HG03159 (cell line): ENCODE measurements at regions not wholly inside any gene's neighbourhood (a gene's known extent, or its start where the extent isn't known, plus 50 kb on each side); places are given as distances from the start of the nearest gene placed in this dataset.

Experiments used
- ATAC-seq: cut with Tn5 transposase; IDR thresholded peaks from one replicate; pipeline ENCODE4 v1.9.1; 2021; ENCODE audit warnings: mild to moderate bottlenecking, moderate library complexity; ENCODE audit not compliant: unreplicated experiment

- ATAC-seq = no peak
Measured at GRCh38 chr12:65651060-65651459, 173.2 kb upstream of the HMGA2 start.

DNA sequence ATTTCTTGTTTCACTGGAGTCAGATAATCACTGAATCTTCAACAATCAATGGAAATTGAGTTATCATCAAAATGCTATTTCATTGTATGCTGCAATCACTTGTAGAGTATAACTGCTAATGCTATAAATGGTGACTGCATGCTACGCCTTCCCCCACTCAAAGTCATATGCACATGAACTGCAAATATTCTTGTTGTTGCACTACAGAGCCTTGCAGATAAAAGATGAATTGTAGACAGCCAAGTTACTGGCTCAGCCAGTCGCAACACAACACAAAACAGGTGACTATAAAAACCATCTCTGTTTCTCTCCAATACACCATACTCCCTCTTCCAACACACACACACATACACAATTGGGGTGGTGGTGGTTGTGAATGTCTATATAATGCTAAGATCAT lies 171.0 kb upstream of the HMGA2 start:
- ATAC-seq = no peak

- no peak for ATAC-seq
Measured at GRCh38 chr12:65653946-65654629, 170.2 kb upstream of the HMGA2 start.

DNA sequence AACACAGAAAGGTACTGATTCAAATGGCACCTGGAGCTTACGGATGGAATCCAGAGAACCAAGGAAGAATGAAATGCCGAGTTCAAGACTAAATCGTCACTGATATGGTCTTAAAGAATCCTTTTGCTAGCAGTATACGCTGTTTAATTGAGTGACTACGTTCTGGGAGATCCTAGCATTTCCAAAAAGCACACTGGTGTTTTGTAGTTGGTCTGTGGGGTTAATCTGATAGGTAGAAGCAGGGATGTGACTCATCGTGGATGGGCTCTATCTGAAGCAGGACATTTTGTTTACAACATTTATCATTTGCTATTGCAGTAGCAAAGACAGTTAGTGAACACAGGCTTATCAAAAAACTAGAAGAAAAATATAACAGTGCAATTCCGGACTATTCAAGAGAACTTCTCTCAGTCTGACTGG lies 169.2 kb upstream of the HMGA2 start:
- ATAC-seq = no peak

GRCh38 chr12:65656156-65656882 lies 168.0 kb upstream of the HMGA2 start:
- ATAC-seq = no peak

- no peak for ATAC-seq
Measured at GRCh38 chr12:65656891-65657351, 167.4 kb upstream of the HMGA2 start.

- no peak for ATAC-seq
Measured at GRCh38 chr12:65657635-65658034, 166.6 kb upstream of the HMGA2 start.

GRCh38 chr12:65658360-65658759 lies 165.9 kb upstream of the HMGA2 start:
- ATAC-seq = no peak

GRCh38 chr12:65659681-65660080 lies 164.6 kb upstream of the HMGA2 start:
- no peak for ATAC-seq

GRCh38 chr12:65660096-65660495 lies 164.2 kb upstream of the HMGA2 start:
- ATAC-seq = no peak

DNA sequence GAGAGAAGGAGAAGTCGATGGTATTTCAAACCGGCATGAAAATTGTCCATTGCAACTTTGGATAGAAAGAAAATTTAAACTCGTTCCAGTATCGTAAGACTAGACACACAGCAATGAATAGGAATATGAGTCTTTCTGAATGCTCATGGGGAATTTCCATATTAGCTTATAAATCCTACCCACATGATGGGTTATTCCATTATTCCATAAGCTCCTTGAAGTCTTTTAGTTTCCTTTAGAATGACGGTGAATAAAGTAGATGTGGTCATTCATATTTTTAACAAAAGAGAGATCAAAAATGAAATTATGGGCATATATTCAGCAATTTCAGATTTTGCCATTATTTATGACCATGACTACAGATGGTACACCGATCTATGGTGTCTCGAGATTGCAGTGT lies 163.4 kb upstream of the HMGA2 start:
- no peak for ATAC-seq

DNA sequence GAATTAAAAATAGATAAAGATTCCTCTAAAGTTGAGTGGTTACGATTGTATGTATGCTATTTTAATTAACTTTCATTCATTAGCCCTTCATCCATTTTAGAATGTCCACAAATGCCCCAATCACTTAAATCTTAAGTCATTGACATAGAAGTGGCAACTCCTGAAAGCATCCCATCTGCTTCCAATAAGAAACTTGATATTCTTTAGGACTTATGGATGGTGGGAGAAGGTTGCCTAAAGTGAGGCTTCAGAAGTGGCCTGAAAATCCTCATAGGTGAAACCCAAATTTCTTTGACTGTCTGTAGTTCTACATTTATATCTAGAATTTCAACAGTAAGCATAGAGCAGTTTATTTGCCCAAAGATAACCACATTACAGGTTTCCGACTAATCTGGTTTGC lies 161.7 kb upstream of the HMGA2 start:
- no peak for ATAC-seq

DNA sequence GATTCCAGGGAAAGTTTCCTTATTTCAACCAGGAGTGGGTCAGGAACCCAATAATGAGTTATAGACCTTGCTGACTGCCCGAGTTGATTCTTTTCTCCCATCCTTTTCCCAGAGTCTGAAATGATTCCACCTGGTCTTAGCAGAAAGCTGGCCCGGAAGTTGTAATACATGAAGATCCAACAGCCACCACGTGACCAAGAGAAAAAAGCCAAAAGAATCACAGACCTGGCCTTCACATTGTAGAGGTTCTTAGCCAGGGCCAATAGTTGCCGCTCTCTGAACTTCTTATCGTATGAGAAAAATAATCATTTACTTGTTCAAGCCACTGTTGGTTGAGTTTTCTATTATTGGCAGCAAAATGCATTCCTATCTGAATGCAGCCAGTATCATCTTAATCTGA lies 161.2 kb upstream of the HMGA2 start:
- no peak for ATAC-seq

GRCh38 chr12:65663648-65664047 lies 160.6 kb upstream of the HMGA2 start:
- ATAC-seq = no peak

- no peak for ATAC-seq
Measured at GRCh38 chr12:65664715-65665250, 159.5 kb upstream of the HMGA2 start.

GRCh38 chr12:65665817-65666216 lies 158.5 kb upstream of the HMGA2 start:
- ATAC-seq = no peak

DNA sequence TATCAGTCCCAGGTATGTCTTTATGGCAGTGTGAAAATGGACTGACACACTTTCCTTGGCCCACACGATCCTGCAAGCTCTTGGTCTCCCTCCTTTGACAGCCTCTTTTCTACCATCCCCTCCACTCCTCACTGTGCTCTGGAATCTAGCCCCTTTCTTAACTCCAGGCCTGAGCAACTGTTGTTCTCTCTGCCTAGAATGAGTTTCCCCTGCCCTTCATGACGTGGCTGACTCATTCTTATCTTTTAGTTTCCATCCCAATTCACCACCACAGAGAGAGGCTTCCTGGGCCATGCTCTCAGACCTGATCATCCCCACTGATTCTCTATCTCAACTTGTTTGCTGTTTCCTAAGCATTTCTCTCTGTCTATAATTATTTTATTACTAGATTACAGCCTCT lies 157.4 kb upstream of the HMGA2 start:
- no peak for ATAC-seq

DNA sequence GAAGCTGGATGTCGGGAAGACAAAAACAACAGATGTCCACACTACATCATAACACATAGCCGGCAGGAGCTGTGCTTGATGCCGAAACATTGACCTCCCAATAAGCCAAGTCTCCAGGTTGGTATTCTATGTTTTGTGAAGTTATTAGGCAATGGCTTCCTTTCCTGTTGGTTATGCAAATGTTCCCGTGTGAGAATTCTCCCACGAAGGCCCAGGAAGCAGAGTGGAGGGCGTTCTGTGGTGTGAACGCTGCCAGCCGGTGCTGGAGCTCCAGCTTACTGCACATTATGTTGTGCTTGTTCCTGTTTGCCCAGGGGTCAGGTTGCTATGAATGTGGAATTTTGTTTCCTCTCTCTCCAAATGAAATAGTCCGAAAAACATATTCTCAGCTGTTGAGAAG lies 156.4 kb upstream of the HMGA2 start:
- ATAC-seq = no peak

DNA sequence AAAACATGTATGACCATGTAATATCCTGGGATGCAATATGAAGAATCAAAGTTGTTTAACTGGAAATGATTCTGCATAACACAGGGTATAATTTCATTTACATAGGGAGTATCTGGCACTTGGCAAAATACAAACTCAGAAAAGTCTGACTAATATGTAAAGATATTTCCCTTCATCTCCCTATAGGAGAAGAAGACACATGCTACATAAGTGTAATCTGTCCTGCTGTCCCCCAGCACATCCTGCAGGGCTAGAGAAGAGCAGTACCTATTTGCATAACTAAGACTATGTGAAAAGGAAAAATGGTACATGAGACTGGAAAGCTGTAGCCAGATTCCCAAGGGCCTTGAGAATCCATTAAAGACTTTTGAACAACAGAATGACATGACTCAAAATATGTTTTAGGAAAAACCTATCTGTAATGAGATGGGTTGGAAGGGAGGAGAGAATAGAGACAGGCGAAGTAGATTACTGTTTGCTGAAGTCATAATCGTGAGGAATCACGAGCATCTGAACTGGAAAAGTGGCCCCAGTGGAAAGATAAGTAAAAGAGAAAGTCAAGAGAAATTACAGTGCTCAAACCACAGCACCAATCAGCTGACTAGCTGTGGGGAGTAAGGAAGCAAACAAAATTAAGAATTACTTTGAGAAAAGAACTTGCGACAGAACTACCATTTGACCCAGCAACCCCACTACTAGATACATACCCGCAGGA lies 155.1 kb upstream of the HMGA2 start:
- no peak for ATAC-seq

DNA sequence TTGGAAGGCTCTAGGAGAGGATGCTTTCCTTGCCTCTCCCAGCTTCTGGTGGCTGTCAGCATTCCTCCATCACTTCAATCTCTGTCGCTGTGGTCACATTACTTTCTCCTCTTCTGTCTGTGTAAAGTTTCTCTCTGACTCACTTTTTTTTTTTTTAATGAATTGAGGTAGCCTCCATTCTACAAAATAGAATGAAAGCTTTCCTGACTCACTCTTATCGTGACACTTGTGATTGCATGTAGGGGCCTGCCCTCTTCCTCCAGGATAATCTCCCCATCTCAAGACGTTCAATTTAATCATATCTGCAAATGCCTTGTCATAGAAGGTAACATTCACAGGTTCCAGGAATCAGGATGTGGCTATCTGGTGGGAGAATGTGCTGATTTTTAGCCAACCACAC lies 153.5 kb upstream of the HMGA2 start:
- ATAC-seq = no peak

DNA sequence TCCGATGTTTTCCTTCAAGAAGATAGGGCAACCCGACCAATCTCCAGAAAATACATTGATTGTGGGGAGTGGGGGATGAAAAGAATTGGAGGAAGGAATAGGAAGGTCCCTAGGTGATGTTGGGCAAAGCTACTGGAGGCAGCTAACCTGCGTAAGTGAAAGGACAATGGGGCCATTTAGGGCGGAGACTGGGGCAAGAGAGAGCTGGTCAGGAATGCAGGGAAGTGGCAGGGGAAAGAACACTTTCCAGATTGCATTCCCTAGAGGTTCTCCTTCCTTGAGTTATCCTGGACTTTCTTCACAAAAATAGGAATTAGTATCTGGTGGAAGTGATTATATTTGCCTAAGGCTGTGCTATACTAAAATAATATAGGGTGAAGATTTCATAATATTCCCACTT lies 151.8 kb upstream of the HMGA2 start:
- ATAC-seq = no peak
